ENCODE measurements at regions not wholly inside any gene's neighbourhood (a gene's known extent, or its start where the extent isn't known, plus 50 kb on each side); places are given as distances from the start of the nearest gene placed in this dataset.
A peak's percentile ranks its signal among the peaks of the same experiment; 100 is the strongest.

- FAIRE-seq (no peak), DNase-seq (ENCODE audit: low read depth in 1 of 2, low spot score in 2 of 2) (peak in 1 of 2 experiments; percentile 24)
- Histone ChIP-seq H3K23ac (ENCODE audit: insufficient read length) (no peak overlapping the region), H3K9ac (replicated peaks in 1 of 4; ENCODE audit: extremely low read depth in 1 of 4, low read depth in 3 of 4, low read length in 3 of 4) (no peak overlapping the region), H3K18ac (ENCODE audit: extremely low read depth, low read length) (no peak overlapping the region), H2BK5ac (ENCODE audit: low read depth, low read length) (no peak overlapping the region; the same call in 1 of the 2 replicates), H3K79me1 (ENCODE audit: low read depth, low read length) (no peaks in the 10 kb centered on the region), H2AK5ac (ENCODE audit: low read depth, low read length) (no peak overlapping the region), H2BK12ac (ENCODE audit: low read depth, low read length) (no peak overlapping the region), H2BK20ac (ENCODE audit: low read length) (no peak overlapping the region), H4K91ac (replicated peaks; ENCODE audit: insufficient read length, low read length) (no peak overlapping the region), H2BK15ac (ENCODE audit: low read length) (no peak overlapping the region), H4K8ac (ENCODE audit: extremely low read depth, insufficient read depth, low read length) (no peak overlapping the region), H3K79me2 (ENCODE audit: control insufficient read depth in 1 of 2, insufficient read depth in 2 of 2, low read length in 2 of 2) (no peaks in the 10 kb centered on the region), H2BK120ac (replicated peaks; ENCODE audit: low read depth, low read length) (no peak overlapping the region), H4K20me1 (replicated peaks in 1 of 2; ENCODE audit: control insufficient read depth in 1 of 2, insufficient read depth in 2 of 2, low read length in 2 of 2) (no peaks in the 10 kb centered on the region), H2AFZ (ENCODE audit: low read length) (no peak overlapping the region), H3K9me3 (ENCODE audit: insufficient read depth in 2 of 2, low read depth in 1 of 2, low read length in 1 of 2) (no peaks in the 10 kb centered on the region), H3K56ac (replicated peaks; ENCODE audit: insufficient read length, low read depth, low read length) (no peak overlapping the region), H3K4ac (replicated peaks; ENCODE audit: insufficient read length, low read depth, low read length) (no peak overlapping the region), H3K4me2 (ENCODE audit: insufficient read depth in 1 of 2, low read depth in 2 of 2, low read length in 2 of 2) (no peak overlapping the region), H3K4me1 (replicated peaks in 1 of 4; ENCODE audit: control insufficient read depth in 3 of 4, insufficient read depth in 4 of 4, low read length in 3 of 4) (no peaks in the 10 kb centered on the region), H3K27me3 (replicated peaks in 1 of 4; ENCODE audit: control insufficient read depth in 3 of 4, extremely low read depth in 1 of 4, insufficient read depth in 3 of 4, low read length in 3 of 4) (no peaks in the 10 kb centered on the region), H3K4me3 (ENCODE audit: extremely low read depth in 1 of 4, insufficient read depth in 2 of 4, low read depth in 3 of 4, low read length in 4 of 4) (no peak overlapping the region), H3K36me3 (ENCODE audit: control insufficient read depth in 2 of 4, insufficient read depth in 4 of 4, low read length in 3 of 4) (no peaks in the 10 kb centered on the region), H4K5ac (ENCODE audit: insufficient read length, low read depth, low read length) (no peak overlapping the region), H3K14ac (ENCODE audit: insufficient read length) (no peak overlapping the region), H3K23me2 (ENCODE audit: low read depth, low read length) (no peaks in the 10 kb centered on the region), H3K27ac (ENCODE audit: low read depth, low read length) (no peak overlapping the region)
- WGBS, 2 experiments (ENCODE audit: extremely low coverage in 1 of 2, insufficient coverage in 1 of 2, insufficient read length in 1 of 2, insufficient replicate concordance in 2 of 2, low coverage in 1 of 2, low lambda C conversion rate in 2 of 2, missing lambda C conversion rate in 1 of 2), result 96% methylated on average over 6 of the region's 6 CpGs; no CpG with 5 or more reads in 1 of the 2 experiments
- TF ChIP-seq ZNF274 (IDR thresholded peaks at IDR 0.05; ENCODE audit: borderline replicate concordance, extremely low read depth, low read length) (no peak), PHF8 (conservative IDR thresholded peaks at IDR 0.05; ENCODE audit: low read depth, low read length) (no peak), JUND (IDR thresholded peaks at IDR 0.05; ENCODE audit: low read length) (no peak), SRF (IDR thresholded peaks at IDR 0.05; ENCODE audit: low read depth, low read length) (no peak), YY1 (IDR thresholded peaks at IDR 0.05; ENCODE audit: low read depth, low read length) (no peak)
- CTCF ChIA-PET (ENCODE audit: partially characterized antibody), result interaction anchor here (0.6 kb wide), 1 partner anchor 1152 kb away, joined by 4 read pairs; no protein-coding TSS in a partner anchor
- POLR2A ChIA-PET (ENCODE audit: partially characterized antibody), result no interaction called here
These were observed 142.2 kb upstream of the ZNF507 start for GRCh38 chr19:32203161-32203560.
